ENCODE measurements at regions not wholly inside any gene's neighbourhood (a gene's known extent, or its start where the extent isn't known, plus 50 kb on each side); places are given as distances from the start of the nearest gene placed in this dataset.

GRCh38 chr15:93420050-93420452 lies 331.0 kb upstream of the RGMA start:
- Histone ChIP-seq H2BK120ac (ENCODE audit: low read depth, low read length) (no peak overlapping the region), H3K79me1 (ENCODE audit: low read depth in 1 of 2, low read length in 2 of 2) (no peaks in the 10 kb centered on the region), H3K9ac (ENCODE audit: low read depth, low read length) (no peak overlapping the region), H3K18ac (ENCODE audit: low read depth, low read length) (no peak overlapping the region), H2AFZ (replicated peaks; ENCODE audit: low read length, poor library complexity) (no peak overlapping the region), H2BK15ac (ENCODE audit: low read depth, low read length) (no peak overlapping the region), H2BK5ac (ENCODE audit: low read depth, low read length, poor library complexity, severe bottlenecking) (no peak overlapping the region), H3K23ac (ENCODE audit: low read depth, low read length) (no peak overlapping the region), H3K56ac (ENCODE audit: extremely low read depth, insufficient read depth, low read length) (no peak overlapping the region), H3K9me1 (ENCODE audit: insufficient read depth, low read length) (no peaks in the 10 kb centered on the region), H3K4me2 (ENCODE audit: low read depth, low read length) (no peak overlapping the region), H2BK20ac (ENCODE audit: low read depth, low read length) (no peak overlapping the region), H3K27me3 (ENCODE audit: control insufficient read depth, insufficient read depth, low read length) (no peaks in the 10 kb centered on the region), H4K5ac (ENCODE audit: low read depth, low read length) (no peak overlapping the region), H3K14ac (replicated peaks; ENCODE audit: low read depth, low read length) (no peak overlapping the region), H2AK5ac (ENCODE audit: low read depth, low read length) (no peak overlapping the region), H4K8ac (ENCODE audit: low read depth in 2 of 2, low read length in 2 of 2) (no peak overlapping the region), H4K91ac (ENCODE audit: insufficient read depth, low read depth, low read length) (no peak overlapping the region), H3K4ac (ENCODE audit: low read depth, low read length) (no peak overlapping the region), H3K9me3 (ENCODE audit: control insufficient read depth, insufficient read depth, low read length) (peaks cover 46% of the 10 kb centered on the region), H4K20me1 (ENCODE audit: insufficient read depth, low read length) (no peaks in the 10 kb centered on the region), H3K27ac (ENCODE audit: insufficient read depth, low read length) (no peak overlapping the region), H2AK9ac (replicated peaks; ENCODE audit: low read depth, low read length, poor library complexity) (no peak overlapping the region), H3K4me1 (ENCODE audit: control insufficient read depth, insufficient read depth, low read length) (no peaks in the 10 kb centered on the region), H3K4me3 (ENCODE audit: insufficient read depth, low read depth, low read length) (no peak overlapping the region), H3K36me3 (ENCODE audit: control insufficient read depth, insufficient read depth, low read length) (no peaks in the 10 kb centered on the region)
- ChIA-PET POLR2A (ENCODE audit: unreplicated experiment) (no interaction called here), CTCF (no interaction called here)
- in situ Hi-C loops (cut with MboI; ENCODE audit: low sequenced_read_pairs), result no loop called here
- TF ChIP-seq CHD1 (IDR thresholded peaks at IDR 0.05; ENCODE audit: low read depth, low read length) (no peak), NFE2L2 (IDR thresholded peaks at IDR 0.05; ENCODE audit: low read depth, low read length) (no peak), MXI1 (IDR thresholded peaks at IDR 0.05; ENCODE audit: borderline replicate concordance, low read depth, low read length) (no peak), RCOR1 (IDR thresholded peaks at IDR 0.05; ENCODE audit: insufficient replicate concordance, low read length) (no peak), RFX5 (IDR thresholded peaks at IDR 0.05; ENCODE audit: low read depth, low read length) (no peak), RAD21 (IDR thresholded peaks at IDR 0.05; ENCODE audit: low read length) (no peak), MAZ (IDR thresholded peaks at IDR 0.05; ENCODE audit: borderline replicate concordance, low read depth, low read length) (no peak), POLR2A (IDR thresholded peaks at IDR 0.05; ENCODE audit: low read depth, low read length) (no peak), CEBPB (IDR thresholded peaks at IDR 0.05; ENCODE audit: low read depth, low read length) (no peak), BHLHE40 (IDR thresholded peaks at IDR 0.05; ENCODE audit: low read depth, low read length) (no peak), FOS (IDR thresholded peaks at IDR 0.05; ENCODE audit: low read depth, low read length) (no peak), USF2 (IDR thresholded peaks at IDR 0.05; ENCODE audit: low read depth, low read length) (no peak), MAFK (IDR thresholded peaks at IDR 0.05; ENCODE audit: low read depth, low read length) (no peak), SMC3 (IDR thresholded peaks at IDR 0.05; ENCODE audit: low read depth, low read length) (no peak)
- TF ChIP-seq, protein P1, sequence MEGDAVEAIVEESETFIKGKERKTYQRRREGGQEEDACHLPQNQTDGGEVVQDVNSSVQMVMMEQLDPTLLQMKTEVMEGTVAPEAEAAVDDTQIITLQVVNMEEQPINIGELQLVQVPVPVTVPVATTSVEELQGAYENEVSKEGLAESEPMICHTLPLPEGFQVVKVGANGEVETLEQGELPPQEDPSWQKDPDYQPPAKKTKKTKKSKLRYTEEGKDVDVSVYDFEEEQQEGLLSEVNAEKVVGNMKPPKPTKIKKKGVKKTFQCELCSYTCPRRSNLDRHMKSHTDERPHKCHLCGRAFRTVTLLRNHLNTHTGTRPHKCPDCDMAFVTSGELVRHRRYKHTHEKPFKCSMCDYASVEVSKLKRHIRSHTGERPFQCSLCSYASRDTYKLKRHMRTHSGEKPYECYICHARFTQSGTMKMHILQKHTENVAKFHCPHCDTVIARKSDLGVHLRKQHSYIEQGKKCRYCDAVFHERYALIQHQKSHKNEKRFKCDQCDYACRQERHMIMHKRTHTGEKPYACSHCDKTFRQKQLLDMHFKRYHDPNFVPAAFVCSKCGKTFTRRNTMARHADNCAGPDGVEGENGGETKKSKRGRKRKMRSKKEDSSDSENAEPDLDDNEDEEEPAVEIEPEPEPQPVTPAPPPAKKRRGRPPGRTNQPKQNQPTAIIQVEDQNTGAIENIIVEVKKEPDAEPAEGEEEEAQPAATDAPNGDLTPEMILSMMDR (conservative IDR thresholded peaks at IDR 0.05; ENCODE audit: low read depth, low read length), result no peak
- TF ChIP-seq, protein P2, sequence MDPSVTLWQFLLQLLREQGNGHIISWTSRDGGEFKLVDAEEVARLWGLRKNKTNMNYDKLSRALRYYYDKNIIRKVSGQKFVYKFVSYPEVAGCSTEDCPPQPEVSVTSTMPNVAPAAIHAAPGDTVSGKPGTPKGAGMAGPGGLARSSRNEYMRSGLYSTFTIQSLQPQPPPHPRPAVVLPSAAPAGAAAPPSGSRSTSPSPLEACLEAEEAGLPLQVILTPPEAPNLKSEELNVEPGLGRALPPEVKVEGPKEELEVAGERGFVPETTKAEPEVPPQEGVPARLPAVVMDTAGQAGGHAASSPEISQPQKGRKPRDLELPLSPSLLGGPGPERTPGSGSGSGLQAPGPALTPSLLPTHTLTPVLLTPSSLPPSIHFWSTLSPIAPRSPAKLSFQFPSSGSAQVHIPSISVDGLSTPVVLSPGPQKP (IDR thresholded peaks at IDR 0.05; ENCODE audit: borderline replicate concordance, low read depth, low read length), result no peak
- WGBS, 2 experiments (ENCODE audit: extremely low coverage in 2 of 2, insufficient read length in 1 of 2), result no CpG with 5 or more reads among the region's 1 CpG
- intact Hi-C loops (cut with micrococcal nuclease), result no loop called here
- DNase-seq (no peak), ATAC-seq (ENCODE audit: low read depth) (no peak)
- dilution Hi-C loops (cut with HindIII; ENCODE audit: low sequenced_read_pairs, unreplicated experiment), result no loop called here
- BruUV-seq (replicated peaks), result no TSS peak
